Left renal cortex interstitium (tissue), 4 donors: ENCODE measurements at regions not wholly inside any gene's neighbourhood (a gene's known extent, or its start where the extent isn't known, plus 50 kb on each side); places are given as distances from the start of the nearest gene placed in this dataset.

Experiments
- DNase-seq, 4 donors: peaks; one replicate each; pipeline ENCODE4 v3.0.0-alpha.2; 2013; ENCODE audit warnings: low read depth in 4 of 4, low spot score in 2 of 4, missing footprints in 1 of 4

DNA sequence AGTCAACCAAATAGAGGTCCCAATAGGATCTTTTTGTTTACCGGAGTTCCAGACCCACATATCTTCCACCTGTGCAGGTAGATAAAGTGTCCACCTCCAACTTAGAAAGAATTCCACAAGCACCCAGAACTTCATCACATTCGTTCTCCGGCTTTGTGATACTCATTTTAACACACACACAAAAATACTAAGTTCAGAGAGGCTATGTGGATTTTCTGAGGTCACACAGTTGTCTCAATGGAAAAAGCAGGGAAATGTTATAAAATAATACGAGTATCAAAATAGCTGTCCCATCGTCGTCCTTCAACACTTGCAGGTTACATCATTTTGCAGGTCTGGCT lies 137.5 kb downstream of the TMCO5A start:
- DNase-seq: no peak

DNA sequence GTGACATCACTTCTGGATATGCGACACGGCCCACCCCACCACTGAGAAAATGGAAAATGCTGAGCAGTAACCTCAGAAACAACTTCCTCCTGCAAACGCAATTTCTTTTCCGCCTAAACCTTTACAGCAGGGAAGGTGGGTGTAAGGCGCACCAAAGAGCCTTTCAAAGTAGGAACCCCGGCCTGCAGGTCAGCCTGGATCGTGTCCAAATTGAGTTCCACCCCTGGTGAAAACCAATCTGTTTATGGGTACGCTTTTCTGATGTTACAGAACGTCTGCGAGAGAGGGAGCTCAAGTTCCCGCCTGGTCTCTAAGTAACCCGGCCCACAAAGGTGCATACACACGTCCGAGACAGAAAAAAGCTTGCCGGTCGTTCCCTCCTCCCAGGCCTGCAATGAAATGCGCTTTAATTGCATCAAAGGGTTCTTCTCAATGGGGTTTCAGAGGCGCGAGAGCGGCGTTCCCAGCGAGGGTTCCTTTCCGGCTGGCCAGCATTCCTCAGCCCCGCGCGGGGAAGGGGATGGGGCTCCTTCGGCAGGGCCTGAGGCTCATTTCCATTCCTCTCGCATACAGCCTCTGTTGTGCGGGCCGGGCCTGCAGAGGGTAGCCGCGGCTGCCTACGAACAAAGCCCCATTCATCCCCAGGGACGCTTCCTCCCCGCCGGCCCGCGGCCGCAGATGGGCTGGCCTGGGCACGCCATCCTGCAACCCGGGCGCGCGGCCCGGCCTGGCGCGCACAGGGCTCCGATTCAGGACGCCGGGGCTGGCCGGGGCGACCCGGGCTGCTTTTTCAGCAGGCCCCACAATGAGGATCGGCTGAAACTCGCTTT lies 138.1 kb downstream of the TMCO5A start:
- DNase-seq: peak in 3 of 4 donors; percentile 51 to 70 (median 65)

DNA sequence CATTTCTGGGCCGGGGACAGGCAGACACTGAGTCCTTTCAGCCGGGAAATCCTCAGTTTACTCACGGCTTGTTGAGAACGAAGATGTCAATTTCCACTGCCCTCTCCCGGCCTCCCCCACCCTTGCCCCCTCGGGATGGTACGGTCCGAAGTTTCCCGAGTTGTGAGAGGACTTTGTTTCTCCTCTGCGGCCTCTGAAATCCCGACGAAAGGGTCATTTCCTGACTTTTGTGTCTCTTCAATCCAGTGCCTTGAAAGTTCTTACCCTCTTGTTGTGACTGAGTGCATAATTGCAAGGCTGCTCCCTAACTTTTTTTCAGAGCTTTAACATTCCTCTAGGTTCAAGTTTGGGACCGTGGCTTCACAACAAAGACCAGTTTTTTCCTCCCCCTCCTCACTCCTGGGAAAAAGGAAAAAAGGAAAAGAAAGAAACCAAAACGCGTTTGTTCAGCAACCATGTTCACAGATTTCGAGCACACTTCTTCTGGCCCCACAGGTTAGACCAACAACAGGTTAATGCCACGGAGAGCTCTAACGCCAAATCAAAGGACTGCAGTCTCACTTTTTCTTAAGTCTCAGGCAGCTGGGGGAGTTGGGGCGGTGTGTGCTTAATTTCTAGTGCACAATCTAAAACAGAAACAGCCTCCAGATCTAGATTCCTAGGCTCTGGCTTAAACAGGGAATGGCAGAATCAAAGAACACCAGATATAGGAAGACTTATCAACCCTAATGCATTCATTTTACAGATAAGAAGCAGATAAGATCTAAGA lies 138.9 kb downstream of the TMCO5A start:
- DNase-seq: peak; percentile 50 to 77 (median 52)

DNA sequence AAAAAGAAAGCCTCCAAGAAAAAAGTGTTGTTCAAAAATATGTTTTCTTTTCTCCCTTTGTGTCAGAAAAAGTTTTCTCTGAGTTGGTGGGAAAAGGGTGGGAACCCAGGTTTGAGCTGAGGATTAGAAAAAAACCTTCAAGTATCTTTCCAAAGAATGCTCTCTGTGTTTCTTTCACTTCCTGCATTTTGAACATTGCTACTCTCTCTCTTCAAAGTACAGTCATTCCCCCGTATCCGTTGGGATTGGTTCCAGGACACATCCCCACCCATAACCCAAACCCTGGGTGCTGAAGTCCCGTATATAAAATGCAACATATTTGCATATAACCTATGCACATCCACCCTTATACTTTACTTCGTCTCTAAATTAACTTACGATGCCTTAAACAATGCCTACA lies 139.6 kb downstream of the TMCO5A start:
- no peak for DNase-seq

DNA sequence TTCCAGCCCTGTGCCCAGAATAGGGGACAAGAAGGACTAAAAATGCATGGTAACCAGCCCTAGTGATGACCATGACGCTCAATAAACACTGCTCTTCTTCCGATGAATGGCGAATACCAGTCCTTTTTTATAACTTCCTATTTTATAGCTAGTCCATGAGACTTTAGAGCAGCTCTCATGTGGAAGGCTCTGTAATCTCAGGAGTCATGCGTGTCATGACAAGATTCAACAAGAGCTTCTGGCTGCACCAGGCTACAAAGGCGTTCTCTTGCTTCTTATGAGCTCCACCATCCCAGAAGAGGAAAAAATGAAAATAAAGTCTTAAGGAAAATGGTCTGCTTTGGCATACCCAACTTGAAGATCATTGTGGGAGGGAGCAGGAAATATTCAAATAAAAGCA lies 141.0 kb downstream of the TMCO5A start:
- no peak for DNase-seq

DNA sequence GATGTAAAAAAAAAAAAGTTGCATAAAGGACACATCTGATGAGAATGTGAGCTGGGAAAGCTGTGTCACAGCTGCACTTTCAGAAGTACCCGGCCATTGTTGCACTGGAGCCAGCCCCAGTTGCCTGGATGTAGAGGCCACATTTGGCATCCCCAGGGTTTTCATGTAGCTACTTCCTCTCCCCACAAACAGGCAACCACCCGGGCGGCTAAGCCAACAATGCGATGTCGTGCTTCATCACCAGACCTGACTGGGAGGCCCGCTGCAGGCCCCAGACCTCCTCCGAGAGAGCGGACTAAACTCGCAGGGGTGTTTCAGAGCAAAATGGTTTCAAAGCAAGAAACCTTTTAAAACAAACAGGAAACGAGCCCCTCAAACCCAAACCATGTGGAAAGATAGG lies 142.3 kb downstream of the TMCO5A start:
- DNase-seq: no peak

DNA sequence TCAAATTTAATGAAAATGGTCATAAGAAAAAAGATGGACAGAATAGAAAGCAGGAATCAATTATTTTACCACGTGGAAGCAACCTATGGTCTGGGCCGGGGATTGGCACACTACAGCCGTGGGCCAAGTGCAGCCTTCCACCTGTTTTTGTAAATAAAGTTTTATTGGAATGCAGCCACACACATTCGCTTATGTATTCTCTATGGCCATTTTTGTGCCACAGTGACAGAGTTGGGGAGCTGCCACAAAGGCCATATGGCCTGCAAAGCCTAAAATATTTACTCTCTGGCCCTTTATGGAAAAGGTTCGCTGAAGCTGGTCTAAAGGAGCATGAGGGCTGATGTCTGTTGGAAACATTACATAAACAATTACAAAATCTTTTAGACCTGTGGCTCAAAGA lies 144.8 kb downstream of the TMCO5A start:
- no peak for DNase-seq

DNA sequence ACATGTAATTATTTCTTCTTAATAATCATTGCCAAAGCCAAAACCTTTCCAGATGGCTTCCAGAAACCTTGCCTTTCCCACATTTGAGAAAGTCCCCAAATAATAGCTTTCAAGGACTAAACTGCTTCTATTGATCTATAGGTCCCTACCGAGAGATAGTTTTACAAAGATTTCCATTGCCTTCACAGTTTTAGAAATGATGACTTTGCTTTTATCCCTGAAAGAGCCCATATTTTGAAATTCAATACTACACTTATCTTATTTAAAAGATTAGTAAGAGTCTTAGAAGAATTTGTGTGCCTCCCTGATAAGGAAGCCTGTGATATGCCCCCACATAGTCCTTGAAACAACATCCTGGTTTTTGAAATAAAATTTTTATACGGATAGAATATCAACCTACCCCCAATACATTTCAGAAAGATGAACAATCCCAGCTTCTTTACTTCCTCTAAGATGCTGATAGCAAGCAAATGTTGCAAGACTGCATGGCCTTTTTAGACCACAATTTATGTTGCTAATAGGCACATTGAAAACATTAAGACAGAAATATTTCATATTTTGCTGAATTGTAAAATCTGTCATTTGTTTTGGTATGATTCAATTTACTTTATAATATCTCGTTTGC lies 146.3 kb downstream of the TMCO5A start:
- no peak for DNase-seq

DNA sequence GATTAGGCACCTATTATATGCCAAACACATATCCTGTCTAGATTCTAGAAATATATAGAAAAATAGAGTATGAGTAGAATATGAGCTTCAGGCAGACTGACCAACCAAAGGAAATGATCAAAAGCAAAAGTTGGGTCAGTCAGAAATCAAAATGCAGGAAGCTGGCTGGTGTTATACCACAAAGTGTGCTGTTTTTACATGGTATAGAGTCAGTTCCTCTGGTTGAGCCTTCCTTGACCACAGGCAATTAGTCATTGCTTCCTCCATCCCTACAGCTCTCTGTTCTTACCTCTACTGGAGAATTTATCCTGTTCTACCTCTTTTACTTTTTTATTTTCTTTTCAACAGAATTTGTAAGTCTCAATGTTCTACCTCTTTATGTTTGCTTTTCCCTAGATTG lies 149.8 kb downstream of the TMCO5A start:
- no peak for DNase-seq

DNA sequence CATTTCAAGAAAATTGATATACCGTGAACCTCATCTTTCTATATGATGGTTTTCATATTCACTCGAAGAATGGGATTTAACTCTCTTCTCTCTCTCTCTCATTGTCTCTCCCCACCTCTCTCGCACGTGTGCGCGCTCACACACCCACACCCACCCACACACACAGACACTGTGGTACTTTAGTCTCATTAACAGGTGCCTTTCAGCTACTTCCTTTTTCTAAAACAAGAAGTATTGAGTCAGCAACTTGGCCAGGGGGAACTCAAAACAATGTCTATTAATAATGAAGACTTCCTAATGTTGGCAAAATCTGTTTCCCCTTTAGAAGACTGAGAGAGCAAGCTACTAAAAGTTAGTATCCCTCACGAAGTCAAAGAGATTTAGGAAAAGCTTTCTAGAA lies 150.7 kb downstream of the TMCO5A start:
- no peak for DNase-seq

DNA sequence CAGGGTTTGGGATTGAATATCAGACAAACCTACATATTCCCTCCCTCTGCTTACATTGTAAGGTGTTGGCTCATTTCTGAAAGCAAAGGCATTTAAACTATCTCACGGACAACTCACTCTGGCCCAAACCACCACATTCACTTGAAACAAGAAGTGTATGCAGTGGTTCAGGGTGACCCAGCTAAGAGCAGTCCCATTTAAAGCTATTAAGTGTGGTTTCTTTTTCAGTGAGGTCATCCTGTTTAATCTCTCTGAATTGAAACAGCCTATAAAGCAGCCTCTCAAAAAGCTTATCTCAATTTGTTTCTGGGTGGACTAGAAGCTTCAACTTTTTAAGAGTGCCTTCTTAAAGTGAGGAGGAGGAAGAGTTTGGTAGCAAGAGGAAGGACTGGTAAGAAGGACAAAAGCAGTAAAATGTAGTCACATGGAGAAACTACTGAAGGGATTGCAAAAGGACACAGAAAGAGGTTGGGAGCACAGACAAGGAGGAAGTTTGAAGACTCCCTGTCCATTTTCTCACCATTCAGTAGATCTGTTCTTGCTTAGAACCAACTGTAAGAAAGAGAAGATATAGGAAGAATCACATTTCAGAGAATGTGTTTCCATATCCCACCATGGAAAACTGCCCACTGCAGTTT lies 151.6 kb downstream of the TMCO5A start:
- DNase-seq: no peak

DNA sequence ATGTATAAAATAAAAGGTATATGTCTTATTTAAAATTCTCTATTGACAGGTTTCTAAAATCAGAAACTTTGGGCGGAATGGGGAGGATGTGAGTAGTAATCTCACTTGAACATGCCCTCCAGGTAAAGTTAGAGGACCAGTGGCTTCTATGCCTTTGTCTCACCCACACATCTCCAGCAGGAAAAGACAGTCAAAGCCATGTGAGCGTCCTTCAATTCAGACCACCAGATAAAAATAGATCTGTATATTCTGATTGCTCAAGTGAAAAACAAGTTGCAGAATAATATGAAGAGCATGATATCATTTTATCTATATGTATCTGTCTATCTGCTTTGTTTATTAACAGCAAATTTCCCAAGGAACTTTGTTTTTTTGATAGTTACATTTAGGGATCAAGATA lies 152.2 kb downstream of the TMCO5A start:
- no peak for DNase-seq

DNA sequence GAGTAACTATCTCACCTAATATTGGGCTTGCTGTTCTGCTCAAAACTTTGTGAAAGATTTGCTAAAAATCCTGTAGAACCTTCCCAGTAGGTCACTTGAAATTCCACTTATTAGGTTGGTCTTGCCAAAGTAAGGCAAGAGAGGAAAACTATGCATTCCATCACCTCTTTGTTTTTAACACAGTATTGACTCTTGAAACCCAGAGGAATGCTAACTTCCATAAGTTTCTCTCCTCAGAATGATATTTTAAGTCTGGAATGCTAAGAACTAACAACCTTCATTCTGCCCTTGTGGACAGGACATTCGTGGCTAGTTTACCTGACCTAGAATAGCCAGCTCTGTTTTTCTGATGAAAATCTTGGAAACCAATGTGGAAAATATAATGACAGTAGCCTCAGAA lies 154.5 kb downstream of the TMCO5A start:
- no peak for DNase-seq

DNA sequence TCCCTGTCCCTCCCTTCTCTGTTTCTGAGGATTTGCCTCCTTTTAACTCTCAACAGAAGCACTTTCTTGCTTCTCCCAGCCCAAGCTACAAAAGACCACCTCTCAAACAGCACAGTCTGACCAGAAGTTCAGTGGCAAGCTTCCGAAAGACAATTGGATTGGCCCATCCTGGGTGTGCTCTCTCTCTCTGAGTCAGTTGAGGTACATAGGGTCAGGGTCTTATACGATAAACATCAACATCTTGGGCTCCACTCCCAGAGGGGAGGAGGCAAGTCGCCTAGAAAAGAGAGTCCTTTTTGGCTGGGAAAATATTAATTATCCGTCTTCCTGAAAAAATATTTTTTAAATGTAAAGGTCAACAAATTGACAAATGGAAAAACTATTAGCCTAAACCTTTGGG lies 155.8 kb downstream of the TMCO5A start:
- DNase-seq: no peak

DNA sequence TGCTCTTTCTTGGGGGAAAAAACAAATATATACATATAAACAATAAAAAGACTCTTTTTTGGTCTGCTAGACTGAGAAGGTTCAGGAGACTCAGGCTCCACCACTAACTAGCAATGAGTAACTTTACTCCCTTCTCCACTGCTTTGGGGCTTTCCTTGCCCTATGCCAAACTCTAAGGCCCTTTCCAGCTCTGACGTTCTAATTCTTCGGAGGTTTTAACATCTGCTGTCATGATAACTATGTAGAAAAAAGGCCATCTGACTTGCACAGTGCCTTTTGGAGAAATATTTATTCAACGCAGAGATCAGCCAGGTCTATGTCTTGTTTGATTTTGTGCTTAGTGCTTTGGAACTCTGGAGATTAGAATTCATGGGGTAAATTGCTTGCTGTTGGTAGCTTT lies 156.2 kb downstream of the TMCO5A start:
- DNase-seq: no peak

DNA sequence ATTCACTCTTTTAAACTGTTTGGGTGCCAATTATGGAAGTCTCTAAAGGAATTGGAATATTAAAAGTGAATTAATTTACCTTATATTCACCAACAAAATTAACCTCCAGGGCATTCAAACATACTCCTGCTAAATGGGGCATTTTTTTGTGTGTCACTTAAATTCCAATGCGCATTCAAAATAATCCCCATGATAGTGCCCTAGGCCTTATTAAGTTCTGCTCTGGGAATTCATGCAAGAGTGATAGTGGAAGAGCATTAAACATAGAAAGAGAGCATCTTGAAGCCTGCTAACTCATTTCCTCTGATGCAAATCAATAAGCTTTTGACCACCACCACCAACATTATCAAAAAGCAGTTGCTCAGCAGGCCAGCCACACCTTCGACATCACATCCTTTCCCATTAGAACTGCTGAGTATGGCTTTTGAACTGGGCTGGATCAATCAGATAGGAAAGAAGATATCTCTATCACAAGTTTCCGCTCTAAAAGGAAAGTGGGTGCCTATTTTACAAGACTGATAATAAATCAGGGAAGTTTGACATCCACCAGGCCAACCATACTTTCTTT lies 156.7 kb downstream of the TMCO5A start:
- no peak for DNase-seq

DNA sequence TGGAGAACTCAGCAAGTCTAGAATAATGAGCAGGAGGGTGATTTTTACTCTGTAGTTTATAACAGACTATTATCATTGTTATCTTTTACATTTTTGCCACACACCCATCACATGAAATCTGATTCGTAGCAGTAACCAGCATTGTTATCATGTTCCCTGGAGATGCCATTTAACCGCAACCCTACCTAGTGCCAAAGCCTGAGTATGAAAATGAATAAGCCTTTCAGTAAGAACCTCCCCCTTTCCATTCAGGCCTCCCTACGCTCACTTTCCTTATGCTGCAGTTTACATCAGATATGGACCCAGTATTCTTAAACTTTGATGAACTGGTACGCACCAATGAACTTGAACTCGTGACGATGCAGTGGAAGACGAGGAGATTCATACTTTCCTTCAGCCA lies 158.7 kb upstream of the SPRED1 start:
- no peak for DNase-seq

DNA sequence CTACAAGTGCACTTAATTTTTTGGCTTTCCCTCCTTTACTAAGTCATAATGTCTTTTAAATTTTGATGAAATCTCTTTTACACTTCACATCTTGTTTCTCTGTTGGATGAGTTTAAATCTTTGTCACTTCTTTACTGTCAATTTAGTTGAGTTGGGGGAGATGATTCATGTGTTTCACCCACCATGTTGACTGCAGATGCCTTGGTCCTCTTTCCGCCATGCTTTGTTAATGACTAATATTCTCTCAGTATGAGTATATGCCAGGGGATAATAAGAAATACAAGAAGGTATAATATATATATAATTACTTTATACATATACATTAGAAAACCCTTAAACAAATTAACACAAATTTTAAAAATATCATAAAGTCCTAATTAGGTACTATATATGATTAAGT lies 149.7 kb upstream of the SPRED1 start:
- DNase-seq: no peak

DNA sequence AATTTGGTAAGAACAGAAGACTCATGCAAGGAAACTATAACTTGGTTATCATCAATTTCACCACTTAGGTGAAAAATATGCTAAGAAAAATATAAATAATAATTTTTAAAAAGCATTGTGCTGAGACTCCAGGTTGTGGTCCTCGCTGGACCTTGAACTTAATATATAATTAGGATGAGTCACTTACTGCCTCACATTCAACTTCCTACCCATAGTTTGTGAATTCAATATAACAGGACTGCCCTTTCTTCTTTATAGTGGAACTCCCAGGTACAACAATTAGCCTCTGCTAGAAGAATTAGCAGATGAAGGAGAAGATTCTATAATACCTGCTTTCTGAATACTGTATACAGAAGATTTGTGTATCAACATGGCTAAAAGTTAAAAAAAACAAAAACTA lies 149.1 kb upstream of the SPRED1 start:
- DNase-seq: no peak

DNA sequence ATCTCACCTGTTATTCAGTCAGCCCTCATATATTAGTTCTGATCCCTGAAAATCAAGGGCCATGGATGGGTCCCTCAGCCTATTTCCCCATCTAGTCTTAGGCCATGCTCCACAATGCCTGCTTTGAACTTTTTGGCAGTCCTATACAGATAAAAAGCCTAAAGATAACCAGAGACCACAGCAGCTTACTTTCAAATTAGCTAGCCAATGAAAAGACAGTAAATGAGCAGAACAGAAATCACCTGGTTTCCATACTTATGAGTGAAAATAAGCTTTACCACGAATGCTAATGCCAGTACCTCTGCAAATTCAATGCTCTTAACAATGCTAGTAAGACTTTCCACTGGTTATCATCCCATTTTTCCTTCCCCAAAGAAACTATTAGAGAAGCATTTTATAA lies 141.6 kb upstream of the SPRED1 start:
- DNase-seq: no peak

DNA sequence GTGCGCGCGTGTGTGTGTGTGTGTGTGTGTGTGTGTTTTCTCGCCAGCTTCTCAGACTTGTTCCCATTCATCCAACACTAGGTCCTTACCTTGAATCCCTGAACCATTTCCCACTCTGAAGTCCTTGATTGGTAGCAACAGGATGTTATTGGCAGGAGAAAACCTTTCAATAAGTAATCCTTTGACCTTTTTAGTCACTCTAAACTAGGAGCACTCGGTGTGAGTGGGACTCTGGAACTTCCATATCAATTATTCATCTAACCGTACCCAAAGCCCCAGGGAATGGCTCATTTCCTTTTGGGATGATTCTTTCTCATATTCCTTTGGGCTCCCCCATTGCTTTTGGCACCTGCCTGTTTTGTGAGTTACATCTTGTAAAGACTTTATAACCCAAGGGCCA lies 140.2 kb upstream of the SPRED1 start:
- DNase-seq: no peak
